Trophoblast cell (in vitro differentiated cells and primary cell): ENCODE measurements at regions not wholly inside any gene's neighbourhood (a gene's known extent, or its start where the extent isn't known, plus 50 kb on each side); places are given as distances from the start of the nearest gene placed in this dataset.
"Not testable (repeated sequence)": the region's sequence is repeated elsewhere in the genome, so short reads cannot be mapped to it uniquely, and the experiment has no call there.

ENCODE experiments used
- DNase-seq, 2 donors: peaks; one replicate each; pipeline ENCODE4 v3.0.0-alpha.2; 2016
- H2AFZ ChIP-seq: 2 replicates; pipeline ENCODE4 v1.6.1; 2013; ENCODE audit warnings: low read length, moderate library complexity, mild to moderate bottlenecking; ENCODE audit not compliant: insufficient read depth, poor library complexity
- H2AK5ac ChIP-seq: 2 replicates; pipeline ENCODE4 v1.6.1; 2013; ENCODE audit warnings: mild to moderate bottlenecking, low read length
- H2BK120ac ChIP-seq: 2 replicates; pipeline ENCODE4 v1.6.1; 2013; ENCODE audit warnings: low read length, mild to moderate bottlenecking, moderate library complexity; ENCODE audit not compliant: insufficient read depth, poor library complexity
- H2BK12ac ChIP-seq: 2 replicates; pipeline ENCODE4 v1.6.1; 2013; ENCODE audit warnings: mild to moderate bottlenecking, low read length, moderate library complexity
- H2BK5ac ChIP-seq: 2 replicates; pipeline ENCODE4 v1.6.1; 2013; ENCODE audit warnings: low read length, low read depth, moderate library complexity, mild to moderate bottlenecking; ENCODE audit not compliant: poor library complexity
- H3K14ac ChIP-seq: 2 replicates; pipeline ENCODE4 v1.6.1; 2013; ENCODE audit warnings: mild to moderate bottlenecking, low read length
- H3K18ac ChIP-seq: 2 replicates; pipeline ENCODE4 v1.6.1; 2013; ENCODE audit warnings: mild to moderate bottlenecking, low read length
- H3K23ac ChIP-seq: 2 replicates; pipeline ENCODE4 v1.6.1; 2013; ENCODE audit warnings: low read length
- H3K27ac ChIP-seq: 2 replicates; pipeline ENCODE4 v1.5.1; 2013; ENCODE audit warnings: low read depth, mild to moderate bottlenecking, inconsistent platforms, low read length, moderate library complexity
- H3K27me3 ChIP-seq: 2 replicates; pipeline ENCODE4 v1.6.1; 2013; ENCODE audit warnings: inconsistent platforms, mild to moderate bottlenecking, low read length, moderate library complexity; ENCODE audit not compliant: insufficient read depth
- H3K36me3 ChIP-seq, 2 experiments: 1 replicate in 1 of 2; 2 replicates in 1 of 2; pipeline ENCODE4 v1.6.1; 2013; ENCODE audit warnings: low read length in 2 of 2, mild to moderate bottlenecking in 2 of 2, moderate library complexity in 1 of 2; ENCODE audit not compliant: insufficient read depth in 2 of 2, control insufficient read depth in 1 of 2
- H3K4ac ChIP-seq: 2 replicates; pipeline ENCODE4 v1.6.1; 2013; ENCODE audit warnings: low read depth, mild to moderate bottlenecking, low read length, moderate library complexity
- H3K4me1 ChIP-seq, 2 experiments: 1 replicate in 1 of 2; 2 replicates in 1 of 2; pipeline ENCODE4 v1.6.1; 2013; ENCODE audit warnings: low read length in 2 of 2, mild to moderate bottlenecking in 2 of 2, moderate library complexity in 1 of 2; ENCODE audit not compliant: insufficient read depth in 2 of 2, control insufficient read depth in 1 of 2
- H3K4me2 ChIP-seq: 2 replicates; pipeline ENCODE4 v1.6.1; 2013; ENCODE audit warnings: inconsistent platforms, mild to moderate bottlenecking, low read length, moderate library complexity
- H3K4me3 ChIP-seq: 2 replicates; pipeline ENCODE4 v1.5.1; 2013; ENCODE audit warnings: mild to moderate bottlenecking, low read depth, low read length, inconsistent platforms
- H3K79me1 ChIP-seq: one replicate; pipeline ENCODE4 v1.6.1; 2013; ENCODE audit warnings: low read length
- H3K79me2 ChIP-seq: 2 replicates; pipeline ENCODE4 v1.6.1; 2013; ENCODE audit warnings: low read length, mild to moderate bottlenecking; ENCODE audit not compliant: control insufficient read depth, insufficient read depth, poor library complexity
- H3K9ac ChIP-seq: 2 replicates; pipeline ENCODE4 v1.6.1; 2013; ENCODE audit warnings: mild to moderate bottlenecking, low read length
- H3K9me3 ChIP-seq: 2 replicates; pipeline ENCODE4 v1.6.1; 2013; ENCODE audit warnings: low read depth, mild to moderate bottlenecking, control low read depth, inconsistent platforms, low read length; ENCODE audit not compliant: insufficient read depth
- H4K12ac ChIP-seq: 2 replicates; pipeline ENCODE4 v1.6.1; 2013; ENCODE audit warnings: low read depth, mild to moderate bottlenecking, low read length, moderate library complexity
- H4K8ac ChIP-seq: 2 replicates; pipeline ENCODE4 v1.6.1; 2013; ENCODE audit warnings: low read depth, mild to moderate bottlenecking, low read length, moderate library complexity
- H4K91ac ChIP-seq: one replicate; pipeline ENCODE4 v1.6.1; 2013; ENCODE audit warnings: low read depth, mild to moderate bottlenecking, low read length, moderate library complexity
- WGBS: extraction: QIAGEN DNeasy Blood & Tissue Kit; methylation state at CpG from one replicate; pipeline ENCODE4 v1.1.7; 2013; ENCODE audit warnings: missing lambda C conversion rate; ENCODE audit not compliant: insufficient read length, insufficient coverage; ENCODE audit errors: extremely low coverage; 5-methylcytosine and 5-hydroxymethylcytosine counted together

DNA sequence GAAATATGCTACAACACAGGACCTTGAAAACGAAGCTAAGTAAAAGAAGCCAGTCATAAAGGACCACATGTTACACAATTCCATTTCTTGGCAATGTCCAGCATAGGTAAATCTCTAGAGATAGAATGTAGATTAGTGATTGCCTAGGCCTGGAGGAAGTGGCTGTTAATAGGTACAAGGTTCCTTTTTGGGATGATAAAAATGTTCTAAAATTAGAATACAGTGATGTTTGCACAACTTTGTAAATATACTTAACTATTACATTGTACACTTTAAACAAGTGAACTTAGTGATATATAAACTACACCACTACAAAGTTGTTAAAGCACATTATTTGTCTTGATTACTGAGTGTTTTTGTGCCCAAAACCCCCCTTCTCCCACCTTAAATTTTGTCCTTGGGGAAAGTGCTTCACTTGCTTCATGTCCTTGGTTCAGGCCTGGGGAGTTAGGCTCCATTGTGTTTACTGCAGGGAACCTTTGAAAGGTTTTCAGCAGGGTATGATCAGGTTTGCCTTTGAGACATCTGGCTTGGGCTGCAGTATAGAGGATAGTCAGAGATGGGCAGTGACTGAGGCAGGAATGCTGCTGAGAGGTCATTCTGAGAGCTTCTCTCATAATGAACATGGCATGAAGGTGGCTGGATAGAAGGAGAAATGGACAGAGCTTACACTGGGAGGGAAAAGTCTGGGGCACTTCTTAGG is 1052.6 kb downstream of the REEP3 start:
- WGBS: no CpG with 5 or more reads among the region's 1 CpG
- no peak overlapping the region for H3K23ac ChIP-seq
- no peak overlapping the region for H3K4me3 ChIP-seq

DNA sequence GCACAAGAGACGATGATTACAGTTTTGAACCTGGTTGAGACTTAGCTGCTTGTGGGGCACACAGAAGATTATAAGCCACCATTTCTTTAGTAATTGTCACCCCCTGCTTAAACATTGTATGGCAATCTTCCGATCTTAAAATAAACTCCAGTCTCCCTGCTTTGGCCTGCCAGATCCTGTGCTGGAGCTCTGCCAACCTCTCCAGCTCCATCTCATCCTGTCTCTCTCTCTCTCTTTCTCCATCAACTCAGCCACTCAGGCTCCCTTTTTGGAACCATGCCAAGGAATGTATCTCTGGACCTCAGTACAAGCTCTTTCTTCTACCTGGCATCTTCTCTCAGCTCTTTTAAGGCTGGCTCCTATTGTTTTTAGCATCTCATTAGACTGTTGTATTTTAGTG is 1053.2 kb downstream of the REEP3 start:
- Histone ChIP-seq H3K27me3 (no peaks in the 10 kb centered on the region), H4K12ac (no peak overlapping the region), H2BK12ac (no peak overlapping the region), H3K18ac (no peak overlapping the region), H2AFZ (no peak overlapping the region), H4K8ac (no peak overlapping the region), H2BK120ac (no peak overlapping the region), H3K79me1 (no peaks in the 10 kb centered on the region), H3K79me2 (no peaks in the 10 kb centered on the region), H2AK5ac (no peak overlapping the region), H3K4ac (no peak overlapping the region), H3K36me3 (no peaks in the 10 kb centered on the region), H3K23ac (no peak overlapping the region), H3K9me3 (peaks cover 5% of the 10 kb centered on the region), H3K9ac (no peak overlapping the region), H3K4me1 (no peaks in the 10 kb centered on the region), H3K14ac (no peak overlapping the region), H2BK5ac (no peak overlapping the region), H3K27ac (no peak overlapping the region), H4K91ac (no peak overlapping the region), H3K4me2 (no peak overlapping the region), H3K4me3 (no peak overlapping the region)
- no peak for DNase-seq
- no CpG with 5 or more reads among the region's 2 CpGs for WGBS

More for the DNA sequence above, 1052.6 kb downstream of the REEP3 start:
- H3K27me3 ChIP-seq: no peaks in the 10 kb centered on the region
- no peaks in the 10 kb centered on the region for H3K36me3 ChIP-seq
- H3K79me1 ChIP-seq: no peaks in the 10 kb centered on the region
- H4K12ac ChIP-seq: no peak overlapping the region
- no peak overlapping the region for H3K18ac ChIP-seq
- H2BK5ac ChIP-seq: no peak overlapping the region
- DNase-seq: no peak
- H2BK120ac ChIP-seq: no peak overlapping the region
- H2AK5ac ChIP-seq: no peak overlapping the region
- H4K91ac ChIP-seq: no peak overlapping the region
- H3K4ac ChIP-seq: no peak overlapping the region
- no peak overlapping the region for H3K4me2 ChIP-seq
- H3K9ac ChIP-seq: no peak overlapping the region
- no peaks in the 10 kb centered on the region for H3K4me1 ChIP-seq
- H2AFZ ChIP-seq: no peak overlapping the region
- H3K14ac ChIP-seq: no peak overlapping the region
- no peak overlapping the region for H4K8ac ChIP-seq
- H3K79me2 ChIP-seq: no peaks in the 10 kb centered on the region
- H2BK12ac ChIP-seq: no peak overlapping the region
- H3K9me3 ChIP-seq: peaks cover 5% of the 10 kb centered on the region
- H3K27ac ChIP-seq: no peak overlapping the region

DNA sequence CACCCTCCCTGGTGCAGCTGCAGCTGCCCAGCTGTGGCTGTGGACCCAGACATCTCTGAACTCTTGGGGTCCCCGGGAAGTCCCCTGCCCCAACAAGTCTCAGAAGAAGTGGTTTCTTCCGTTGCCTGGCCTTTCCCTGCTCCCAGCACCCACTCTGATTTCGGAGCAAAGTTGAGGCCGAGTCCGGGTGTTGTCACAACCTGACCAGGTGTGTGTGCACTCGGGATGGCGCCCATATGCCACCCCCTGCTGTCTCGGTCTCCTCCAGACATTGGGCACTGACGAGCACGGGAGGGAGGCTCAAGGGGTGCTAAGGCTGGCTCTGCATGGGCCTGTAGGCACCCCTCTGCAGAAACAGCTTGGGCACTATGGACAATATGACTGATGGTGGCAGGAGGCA is 1055.3 kb downstream of the REEP3 start:
- H3K27me3 ChIP-seq: no peaks in the 10 kb centered on the region
- no peak for DNase-seq
- no peaks in the 10 kb centered on the region for H3K36me3 ChIP-seq
- H2BK5ac ChIP-seq: no peak overlapping the region
- H3K4me1 ChIP-seq: no peaks in the 10 kb centered on the region
- no peak overlapping the region for H4K8ac ChIP-seq
- H3K4ac ChIP-seq: no peak overlapping the region
- H3K79me1 ChIP-seq: no peaks in the 10 kb centered on the region
- H3K23ac ChIP-seq: no peak overlapping the region
- H2BK12ac ChIP-seq: no peak overlapping the region
- no CpG with 5 or more reads among the region's 10 CpGs for WGBS
- H3K4me3 ChIP-seq: no peak overlapping the region
- H3K14ac ChIP-seq: no peak overlapping the region
- H2AK5ac ChIP-seq: no peak overlapping the region
- H3K18ac ChIP-seq: no peak overlapping the region
- peaks cover 5% of the 10 kb centered on the region for H3K9me3 ChIP-seq
- H3K9ac ChIP-seq: no peak overlapping the region
- no peaks in the 10 kb centered on the region for H3K79me2 ChIP-seq
- H3K4me2 ChIP-seq: no peak overlapping the region
- no peak overlapping the region for H2BK120ac ChIP-seq
- H4K12ac ChIP-seq: no peak overlapping the region
- no peak overlapping the region for H3K27ac ChIP-seq
- no peak overlapping the region for H2AFZ ChIP-seq
- no peak overlapping the region for H4K91ac ChIP-seq

DNA sequence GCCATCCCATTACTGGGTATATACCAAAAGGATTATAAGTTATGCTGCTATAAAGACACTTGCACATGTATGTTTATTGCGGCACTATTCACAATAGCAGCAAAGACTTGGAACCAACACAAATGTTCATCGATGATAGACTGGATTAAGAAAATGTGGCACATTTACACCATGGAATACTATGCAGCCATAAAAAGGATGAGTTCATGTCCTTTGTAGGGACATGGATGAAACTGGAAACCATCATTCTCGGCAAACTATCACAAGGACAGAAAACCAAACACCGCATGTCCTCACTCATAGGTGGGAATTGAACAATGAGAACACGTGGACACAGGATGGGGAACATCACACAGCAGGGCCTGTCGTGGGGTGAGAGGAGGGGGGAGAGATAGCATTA is 1057.6 kb downstream of the REEP3 start:
- DNase-seq, H3K27ac ChIP-seq, H4K12ac ChIP-seq, H2BK120ac ChIP-seq, H3K4me1 ChIP-seq, H3K36me3 ChIP-seq, H2AK5ac ChIP-seq, H3K79me2 ChIP-seq, H3K79me1 ChIP-seq, H3K27me3 ChIP-seq, H3K23ac ChIP-seq, H3K9ac ChIP-seq, H2BK5ac ChIP-seq, H3K14ac ChIP-seq, H3K18ac ChIP-seq, H2BK12ac ChIP-seq, H4K8ac ChIP-seq, H4K91ac ChIP-seq, H2AFZ ChIP-seq, H3K4me2 ChIP-seq, H3K9me3 ChIP-seq, H3K4me3 ChIP-seq, H3K4ac ChIP-seq: not testable (repeated sequence)
- no CpG with 5 or more reads among the region's 6 CpGs for WGBS
